Jurkat, Clone E6-1 (cell line): ENCODE measurements at regions not wholly inside any gene's neighbourhood (a gene's known extent, or its start where the extent isn't known, plus 50 kb on each side); places are given as distances from the start of the nearest gene placed in this dataset.
"Not testable (repeated sequence)": the region's sequence is repeated elsewhere in the genome, so short reads cannot be mapped to it uniquely, and the experiment has no call there.

Experiments used
- DNase-seq: peaks from one replicate; pipeline ENCODE4 v3.0.0-alpha.2; 2011; ENCODE audit warnings: low read depth, low spot score
- H3K4me3 ChIP-seq: 2 replicates; pipeline ENCODE4 v1.5.1; 2011; ENCODE audit warnings: mild to moderate bottlenecking, low read length, control low read depth, moderate library complexity

GRCh38 chr5:159515197-159515596, 184.9 kb upstream of the IL12B start:
- no peak for DNase-seq
- no peak overlapping the region for H3K4me3 ChIP-seq

- peak; percentile 35 for DNase-seq
- no peak overlapping the region for H3K4me3 ChIP-seq
Observed at GRCh38 chr5:159515909-159516415, 185.7 kb upstream of the IL12B start.

GRCh38 chr5:159518371-159518770, 188.1 kb upstream of the IL12B start:
- H3K4me3 ChIP-seq, result no peak overlapping the region
- no peak for DNase-seq

GRCh38 chr5:159519365-159519764, 189.1 kb upstream of the IL12B start:
- no peak for DNase-seq
- no peak overlapping the region for H3K4me3 ChIP-seq

- H3K4me3 ChIP-seq, result no peak overlapping the region
- no peak for DNase-seq
Observed at GRCh38 chr5:159522841-159523240, 192.6 kb upstream of the IL12B start.

GRCh38 chr5:159524279-159524678, 194.0 kb upstream of the IL12B start:
- H3K4me3 ChIP-seq, DNase-seq: not testable (repeated sequence)

- DNase-seq, result no peak
- no peak overlapping the region for H3K4me3 ChIP-seq
Observed at GRCh38 chr5:159525117-159525516, 194.8 kb upstream of the IL12B start.

- no peak overlapping the region for H3K4me3 ChIP-seq
- DNase-seq, result no peak
Observed at GRCh38 chr5:159527546-159528254, 197.4 kb upstream of the IL12B start.

- DNase-seq, result no peak
- no peak overlapping the region for H3K4me3 ChIP-seq
Observed at GRCh38 chr5:159531554-159532105, 201.3 kb upstream of the IL12B start.

- H3K4me3 ChIP-seq, result no peak overlapping the region
- no peak for DNase-seq
Observed at GRCh38 chr5:159533197-159533596, 202.9 kb upstream of the IL12B start.

GRCh38 chr5:159536166-159536565, 205.9 kb upstream of the IL12B start:
- no peak for DNase-seq
- H3K4me3 ChIP-seq, result no peak overlapping the region

GRCh38 chr5:159536646-159537045, 206.4 kb upstream of the IL12B start:
- no peak for DNase-seq
- H3K4me3 ChIP-seq, result no peak overlapping the region

- no peak overlapping the region for H3K4me3 ChIP-seq
- DNase-seq, result no peak
Observed at GRCh38 chr5:159539678-159540077, 209.4 kb upstream of the IL12B start.

- DNase-seq, result no peak
- H3K4me3 ChIP-seq, result no peak overlapping the region
Observed at GRCh38 chr5:159543326-159543725, 213.0 kb upstream of the IL12B start.

- DNase-seq, result no peak
- no peak overlapping the region for H3K4me3 ChIP-seq
Observed at GRCh38 chr5:159545156-159545555, 214.9 kb upstream of the IL12B start.

GRCh38 chr5:159547466-159548195, 217.3 kb upstream of the IL12B start:
- no peak for DNase-seq
- no peak overlapping the region for H3K4me3 ChIP-seq

- no peak for DNase-seq
Observed at GRCh38 chr5:159548517-159548916, 218.2 kb upstream of the IL12B start.

GRCh38 chr5:159549046-159549445, 218.8 kb upstream of the IL12B start:
- DNase-seq, result no peak
- H3K4me3 ChIP-seq, result no peak overlapping the region

More at GRCh38 chr5:159548517-159548916, 218.2 kb upstream of the IL12B start:
- H3K4me3 ChIP-seq, result no peak overlapping the region

- DNase-seq, result no peak
- H3K4me3 ChIP-seq, result no peak overlapping the region
Observed at GRCh38 chr5:159550951-159551350, 220.7 kb upstream of the IL12B start.

GRCh38 chr5:159552751-159553150, 222.5 kb upstream of the IL12B start:
- no peak for DNase-seq
- no peak overlapping the region for H3K4me3 ChIP-seq
